IMR-90 (cell line): ENCODE measurements at regions not wholly inside any gene's neighbourhood (a gene's known extent, or its start where the extent isn't known, plus 50 kb on each side); places are given as distances from the start of the nearest gene placed in this dataset.

Experiments
- ATAC-seq: fragments of 200-7000 bp; cut with Tn5 transposase; 2 replicates; pipeline ENCODE4 v1.9.1; 2020; ENCODE audit warnings: low read depth, mild to moderate bottlenecking, moderate library complexity
- BruUV-seq: library from RNA; stranded (reverse); fragments of 400-500 nt; replicated peaks from 2 replicates; lab custom pipeline; 2021; lab: Mats Ljungman, UMichigan
- CTCF ChIA-PET: fragments of 300-600 bp; formaldehyde crosslinking; extraction: SDS; loops from one replicate; lab custom pipeline; 2021; ENCODE audit warnings: antibody characterized with exemption; lab: Yijun Ruan, JAX
- POLR2A ChIA-PET: fragments of 300-600 bp; sonication (Branson Sonifier 250); formaldehyde crosslinking; loops from one replicate; lab custom pipeline; 2022; ENCODE audit warnings: antibody characterized with exemption; ENCODE audit not compliant: unreplicated experiment; lab: Charles Lee
- DNase-seq: peaks from one replicate; pipeline ENCODE4 v3.0.0; 2013
- H2AFZ ChIP-seq: replicated peaks from 2 replicates; pipeline ENCODE3; 2013; ENCODE audit warnings: low read length, mild to moderate bottlenecking; ENCODE audit not compliant: poor library complexity
- H2AK5ac ChIP-seq: 2 replicates; pipeline ENCODE4 v1.6.1; 2013; ENCODE audit warnings: low read depth, low read length, inconsistent platforms
- H2AK9ac ChIP-seq: replicated peaks from 2 replicates; pipeline ENCODE3; 2013; ENCODE audit warnings: mild to moderate bottlenecking, low read depth, low read length, moderate library complexity; ENCODE audit not compliant: poor library complexity
- H2BK120ac ChIP-seq: 2 replicates; pipeline ENCODE4 v1.6.1; 2013; ENCODE audit warnings: low read depth, low read length, inconsistent platforms
- H2BK15ac ChIP-seq: 3 replicates; pipeline ENCODE4 v1.6.1; 2013; ENCODE audit warnings: low read depth, low read length, inconsistent platforms
- H2BK20ac ChIP-seq: 2 replicates; pipeline ENCODE4 v1.6.1; 2013; ENCODE audit warnings: low read depth, mild to moderate bottlenecking, inconsistent platforms, low read length, moderate library complexity
- H2BK5ac ChIP-seq: 2 replicates; pipeline ENCODE4 v1.6.1; 2013; ENCODE audit warnings: mild to moderate bottlenecking, low read depth, low read length, inconsistent platforms; ENCODE audit not compliant: poor library complexity, severe bottlenecking
- H3K14ac ChIP-seq: replicated peaks from 2 replicates; pipeline ENCODE4 v1.6.1; 2013; ENCODE audit warnings: low read depth, low read length, inconsistent platforms
- H3K18ac ChIP-seq: 2 replicates; pipeline ENCODE4 v1.6.1; 2013; ENCODE audit warnings: low read depth, low read length, control low read depth
- H3K23ac ChIP-seq: 2 replicates; pipeline ENCODE4 v1.6.1; 2013; ENCODE audit warnings: low read depth, low read length, inconsistent platforms
- H3K27ac ChIP-seq: 2 replicates; pipeline ENCODE4 v1.5.1; 2013; ENCODE audit warnings: mild to moderate bottlenecking, control low read depth, low read length; ENCODE audit not compliant: insufficient read depth
- H3K27me3 ChIP-seq: 2 replicates; pipeline ENCODE4 v1.6.1; 2013; ENCODE audit warnings: low read length; ENCODE audit not compliant: control insufficient read depth, insufficient read depth
- H3K36me3 ChIP-seq: 2 replicates; pipeline ENCODE4 v1.6.1; 2013; ENCODE audit warnings: low read length, mixed read lengths; ENCODE audit not compliant: control insufficient read depth, insufficient read depth
- H3K4ac ChIP-seq: 2 replicates; pipeline ENCODE4 v1.6.1; 2013; ENCODE audit warnings: low read depth, low read length, inconsistent platforms
- H3K4me1 ChIP-seq: 2 replicates; pipeline ENCODE4 v1.6.1; 2013; ENCODE audit warnings: low read length, mixed read lengths; ENCODE audit not compliant: control insufficient read depth, insufficient read depth
- H3K4me2 ChIP-seq: 2 replicates; pipeline ENCODE4 v1.6.1; 2013; ENCODE audit warnings: low read depth, mild to moderate bottlenecking, control low read depth, low read length, moderate library complexity
- H3K4me3 ChIP-seq: 2 replicates; pipeline ENCODE4 v1.5.1; 2013; ENCODE audit warnings: low read depth, mild to moderate bottlenecking, control low read depth, low read length, moderate library complexity; ENCODE audit not compliant: insufficient read depth
- H3K56ac ChIP-seq: 2 replicates; pipeline ENCODE4 v1.6.1; 2013; ENCODE audit warnings: low read length, inconsistent platforms; ENCODE audit not compliant: insufficient read depth; ENCODE audit errors: extremely low read depth
- H3K79me1 ChIP-seq, 2 experiments: 2 replicates each; pipeline ENCODE4 v1.6.1; 2013; ENCODE audit warnings: low read length in 2 of 2, inconsistent platforms in 1 of 2, low read depth in 1 of 2
- H3K9ac ChIP-seq: 2 replicates; pipeline ENCODE4 v1.6.1; 2013; ENCODE audit warnings: low read depth, low read length, control low read depth
- H3K9me1 ChIP-seq: 2 replicates; pipeline ENCODE4 v1.6.1; 2013; ENCODE audit warnings: low read length, inconsistent platforms; ENCODE audit not compliant: insufficient read depth
- H3K9me3 ChIP-seq: 2 replicates; pipeline ENCODE4 v1.6.1; 2013; ENCODE audit warnings: low read length; ENCODE audit not compliant: control insufficient read depth, insufficient read depth
- H4K20me1 ChIP-seq: 2 replicates; pipeline ENCODE4 v1.6.1; 2013; ENCODE audit warnings: low read length, inconsistent platforms; ENCODE audit not compliant: insufficient read depth
- H4K5ac ChIP-seq: 2 replicates; pipeline ENCODE4 v1.6.1; 2013; ENCODE audit warnings: mild to moderate bottlenecking, low read depth, low read length, control low read depth
- H4K8ac ChIP-seq, 2 experiments: 2 replicates each; pipeline ENCODE4 v1.6.1; 2013; ENCODE audit warnings: low read depth in 2 of 2, low read length in 2 of 2, control low read depth in 1 of 2, inconsistent platforms in 1 of 2
- H4K91ac ChIP-seq: 2 replicates; pipeline ENCODE4 v1.6.1; 2013; ENCODE audit warnings: low read depth, low read length, inconsistent platforms; ENCODE audit not compliant: insufficient read depth
- BHLHE40 ChIP-seq: fragments of 150-350 bp; IDR thresholded peaks from 2 replicates; pipeline ENCODE4 v1.6.1; 2016; ENCODE audit warnings: mild to moderate bottlenecking, low read depth, low read length
- CEBPB ChIP-seq: IDR thresholded peaks from 2 replicates; pipeline ENCODE4 v1.6.1; 2012; ENCODE audit warnings: low read depth, low read length, improper control_type of control experiment
- CHD1 ChIP-seq: IDR thresholded peaks from 2 replicates; pipeline ENCODE4 v1.6.1; 2012; ENCODE audit warnings: low read depth, low read length, improper control_type of control experiment
- FOS ChIP-seq: fragments of 150-350 bp; IDR thresholded peaks from 2 replicates; pipeline ENCODE4 v1.6.1; 2016; ENCODE audit warnings: low read depth, low read length
- MAFK ChIP-seq: IDR thresholded peaks from 2 replicates; pipeline ENCODE4 v1.6.1; 2012; ENCODE audit warnings: low read depth, low read length, improper control_type of control experiment
- MAZ ChIP-seq: IDR thresholded peaks from 2 replicates; pipeline ENCODE4 v1.6.1; 2012; ENCODE audit warnings: low read depth, mild to moderate bottlenecking, low read length, improper control_type of control experiment, moderate library complexity, borderline replicate concordance
- MXI1 ChIP-seq: IDR thresholded peaks from 2 replicates; pipeline ENCODE4 v1.6.1; 2012; ENCODE audit warnings: low read depth, mild to moderate bottlenecking, low read length, moderate library complexity, borderline replicate concordance
- NFE2L2 ChIP-seq: fragments of 150-350 bp; IDR thresholded peaks from 2 replicates; pipeline ENCODE4 v1.6.1; 2016; ENCODE audit warnings: low read depth, mild to moderate bottlenecking, low read length
- POLR2A ChIP-seq: IDR thresholded peaks from 2 replicates; pipeline ENCODE4 v1.6.1; 2012; ENCODE audit warnings: mild to moderate bottlenecking, low read depth, low read length
- RAD21 ChIP-seq: IDR thresholded peaks from 2 replicates; pipeline ENCODE4 v1.6.1; 2012; ENCODE audit warnings: low read length, improper control_type of control experiment
- RFX5 ChIP-seq: IDR thresholded peaks from 2 replicates; pipeline ENCODE4 v1.8.0; 2012; ENCODE audit warnings: low read depth, mild to moderate bottlenecking, low read length, moderate library complexity
- SMC3 ChIP-seq: fragments of 150-350 bp; IDR thresholded peaks from 2 replicates; pipeline ENCODE4 v1.6.1; 2016; ENCODE audit warnings: low read depth, mild to moderate bottlenecking, antibody characterized with exemption, low read length, moderate library complexity
- WGBS, 2 experiments: methylation state at CpG; one replicate each; pipeline versions ENCODE4 v1.1.5 to v1.1.7; 2013; ENCODE audit warnings: missing lambda C conversion rate in 2 of 2; ENCODE audit not compliant: insufficient read length in 1 of 2; ENCODE audit errors: extremely low coverage in 2 of 2; 5-methylcytosine and 5-hydroxymethylcytosine counted together
- dilution Hi-C: fragments of 300-500 bp; cut with HindIII; formaldehyde crosslinking; loops from one replicate; pipeline ENCODE4 v1.14.3; 2018; ENCODE audit warnings: low sequenced_read_pairs; ENCODE audit not compliant: unreplicated experiment
- in situ Hi-C: fragments of 300-500 bp; cut with MboI; formaldehyde crosslinking; loops from 3 replicates; pipeline ENCODE4 v1.14.3; 2019; ENCODE audit warnings: low sequenced_read_pairs, inconsistent platforms, mixed read lengths
- intact Hi-C: fragments of 100-400 bp; cut with micrococcal nuclease; formaldehyde crosslinking; loops from 2 replicates; pipeline ENCODE4 v1.10.0; 2022
- TF ChIP-seq, protein P1 (sequence below): fragments of 150-350 bp; IDR thresholded peaks from 2 replicates; pipeline ENCODE4 v1.6.1; 2017; ENCODE audit warnings: mild to moderate bottlenecking, antibody characterized with exemption, low read length, low read depth
- TF ChIP-seq, protein P2 (sequence below): conservative IDR thresholded peaks from 2 replicates; pipeline ENCODE4 v1.5.1; 2012; ENCODE audit warnings: mild to moderate bottlenecking, low read depth, low read length, improper control_type of control experiment
- TF ChIP-seq, protein P3 (sequence below): fragments of 150-350 bp; IDR thresholded peaks from 2 replicates; pipeline ENCODE4 v1.6.1; 2016; ENCODE audit warnings: low read depth, mild to moderate bottlenecking, low read length, moderate library complexity, borderline replicate concordance

DNA sequence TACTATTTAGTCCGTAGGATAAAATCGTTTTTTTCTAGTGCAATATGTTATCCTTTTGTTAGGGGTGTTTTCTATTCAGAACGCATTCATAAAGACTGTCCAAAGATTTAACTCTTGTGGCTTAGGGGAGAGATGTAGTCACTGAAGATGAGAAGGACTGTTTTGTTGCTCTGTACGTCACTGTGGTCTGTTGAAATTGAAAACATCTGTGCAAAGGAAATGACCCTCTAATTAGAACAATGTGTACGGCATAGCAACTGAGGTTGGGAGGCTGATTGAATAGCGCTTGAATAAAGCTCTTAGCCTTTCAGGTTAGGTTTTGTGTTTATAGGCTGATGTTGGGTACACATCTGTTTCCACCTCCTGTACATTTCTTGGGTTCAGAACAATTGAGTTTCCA lies 453.4 kb upstream of the AKR1E2 start:
- peaks cover 6% of the 10 kb centered on the region; the same call in 1 of the 2 replicates for H3K9me1 ChIP-seq
- no peak overlapping the region for H2AK9ac ChIP-seq
- H3K4me2 ChIP-seq: peak overlapping the region; percentile 76; the same call in 1 of the 2 replicates
- ATAC-seq (peak; percentile 95), DNase-seq (peak; percentile 99)
- intact Hi-C loops (no loop called here), dilution Hi-C loops (no loop called here), in situ Hi-C loops (no loop called here)
- no peak overlapping the region for H3K56ac ChIP-seq
- H2AK5ac ChIP-seq: no peak overlapping the region
- H3K27ac ChIP-seq: no peak overlapping the region
- ChIA-PET POLR2A (no interaction called here), CTCF (no interaction called here)
- H4K91ac ChIP-seq: no peak overlapping the region
- WGBS, 2 experiments: 30% methylated on average over 2 of the region's 6 CpGs; no CpG with 5 or more reads in 1 of the 2 experiments
- peaks cover 11% of the 10 kb centered on the region for H3K4me1 ChIP-seq
- no peak overlapping the region for H2AFZ ChIP-seq
- H3K79me1 ChIP-seq: no peaks in the 10 kb centered on the region
- H3K4ac ChIP-seq: no peak overlapping the region; the same call in 1 of the 2 replicates
- no peak overlapping the region for H3K23ac ChIP-seq
- H3K9ac ChIP-seq: no peak overlapping the region
- no peaks in the 10 kb centered on the region for H4K20me1 ChIP-seq
- no peaks in the 10 kb centered on the region for H3K36me3 ChIP-seq
- H2BK20ac ChIP-seq: peak overlapping the region; percentile 85; the same call in 1 of the 2 replicates
- H2BK15ac ChIP-seq: no peak overlapping the region; the same call in 2 of the 3 replicates
- H2BK120ac ChIP-seq: peak overlapping the region; percentile 59
- peak overlapping the region; percentile 12; the same call in 1 of the 2 replicates for H4K5ac ChIP-seq
- H4K8ac ChIP-seq: peak overlapping the region in 1 of 2 experiments; percentile 38; a peak in 2 of 4 replicates
- no peak overlapping the region for H3K4me3 ChIP-seq
- H3K18ac ChIP-seq: peak overlapping the region; percentile 84; the same call in 1 of the 2 replicates
- H3K14ac ChIP-seq: no peak overlapping the region
- no peaks in the 10 kb centered on the region for H3K9me3 ChIP-seq
- H2BK5ac ChIP-seq: peak overlapping the region; percentile 68
- TF ChIP-seq CHD1 (no peak), MAZ (no peak), RFX5 (no peak), CEBPB (peak; percentile 35; the same call in 1 of the 2 replicates), MXI1 (no peak), POLR2A (no peak), BHLHE40 (peak; percentile 40; the same call in 1 of the 2 replicates), FOS (peak; percentile 66), RAD21 (peak; percentile 28), NFE2L2 (peak; percentile 11; the same call in 1 of the 2 replicates), SMC3 (0 out of 2 replicates have a peak, but pooled peaks have one; percentile 23), MAFK (no peak)
- TF ChIP-seq, protein P1, sequence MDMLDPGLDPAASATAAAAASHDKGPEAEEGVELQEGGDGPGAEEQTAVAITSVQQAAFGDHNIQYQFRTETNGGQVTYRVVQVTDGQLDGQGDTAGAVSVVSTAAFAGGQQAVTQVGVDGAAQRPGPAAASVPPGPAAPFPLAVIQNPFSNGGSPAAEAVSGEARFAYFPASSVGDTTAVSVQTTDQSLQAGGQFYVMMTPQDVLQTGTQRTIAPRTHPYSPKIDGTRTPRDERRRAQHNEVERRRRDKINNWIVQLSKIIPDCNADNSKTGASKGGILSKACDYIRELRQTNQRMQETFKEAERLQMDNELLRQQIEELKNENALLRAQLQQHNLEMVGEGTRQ: no peak
- TF ChIP-seq, protein P2, sequence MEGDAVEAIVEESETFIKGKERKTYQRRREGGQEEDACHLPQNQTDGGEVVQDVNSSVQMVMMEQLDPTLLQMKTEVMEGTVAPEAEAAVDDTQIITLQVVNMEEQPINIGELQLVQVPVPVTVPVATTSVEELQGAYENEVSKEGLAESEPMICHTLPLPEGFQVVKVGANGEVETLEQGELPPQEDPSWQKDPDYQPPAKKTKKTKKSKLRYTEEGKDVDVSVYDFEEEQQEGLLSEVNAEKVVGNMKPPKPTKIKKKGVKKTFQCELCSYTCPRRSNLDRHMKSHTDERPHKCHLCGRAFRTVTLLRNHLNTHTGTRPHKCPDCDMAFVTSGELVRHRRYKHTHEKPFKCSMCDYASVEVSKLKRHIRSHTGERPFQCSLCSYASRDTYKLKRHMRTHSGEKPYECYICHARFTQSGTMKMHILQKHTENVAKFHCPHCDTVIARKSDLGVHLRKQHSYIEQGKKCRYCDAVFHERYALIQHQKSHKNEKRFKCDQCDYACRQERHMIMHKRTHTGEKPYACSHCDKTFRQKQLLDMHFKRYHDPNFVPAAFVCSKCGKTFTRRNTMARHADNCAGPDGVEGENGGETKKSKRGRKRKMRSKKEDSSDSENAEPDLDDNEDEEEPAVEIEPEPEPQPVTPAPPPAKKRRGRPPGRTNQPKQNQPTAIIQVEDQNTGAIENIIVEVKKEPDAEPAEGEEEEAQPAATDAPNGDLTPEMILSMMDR: no peak
- TF ChIP-seq, protein P3, sequence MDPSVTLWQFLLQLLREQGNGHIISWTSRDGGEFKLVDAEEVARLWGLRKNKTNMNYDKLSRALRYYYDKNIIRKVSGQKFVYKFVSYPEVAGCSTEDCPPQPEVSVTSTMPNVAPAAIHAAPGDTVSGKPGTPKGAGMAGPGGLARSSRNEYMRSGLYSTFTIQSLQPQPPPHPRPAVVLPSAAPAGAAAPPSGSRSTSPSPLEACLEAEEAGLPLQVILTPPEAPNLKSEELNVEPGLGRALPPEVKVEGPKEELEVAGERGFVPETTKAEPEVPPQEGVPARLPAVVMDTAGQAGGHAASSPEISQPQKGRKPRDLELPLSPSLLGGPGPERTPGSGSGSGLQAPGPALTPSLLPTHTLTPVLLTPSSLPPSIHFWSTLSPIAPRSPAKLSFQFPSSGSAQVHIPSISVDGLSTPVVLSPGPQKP: no peak
- no peaks in the 10 kb centered on the region for H3K27me3 ChIP-seq
- no TSS peak for BruUV-seq
